H1 (cell line): ENCODE measurements at regions not wholly inside any gene's neighbourhood (a gene's known extent, or its start where the extent isn't known, plus 50 kb on each side); places are given as distances from the start of the nearest gene placed in this dataset.

Experiments used
- BRCA1 ChIP-seq: IDR thresholded peaks from 2 replicates; pipeline ENCODE4 v1.6.1; 2012; ENCODE audit warnings: low read depth, low read length, improper control_type of control experiment
- CHD2 ChIP-seq: IDR thresholded peaks from 2 replicates; pipeline ENCODE4 v1.6.1; 2012; ENCODE audit warnings: low read length, improper control_type of control experiment
- EZH2 ChIP-seq: fragments of 200-600 bp; sonication (generic); IDR thresholded peaks from 2 replicates; pipeline ENCODE4 v1.7.1; 2012; ENCODE audit warnings: low read depth, mild to moderate bottlenecking, moderate library complexity, low read length, inconsistent platforms; ENCODE audit not compliant: severe bottlenecking
- FOSL1 ChIP-seq: IDR thresholded peaks from 2 replicates; pipeline ENCODE4 v1.6.1; 2011; ENCODE audit warnings: mild to moderate bottlenecking, low read depth, low read length, moderate library complexity; ENCODE audit not compliant: insufficient read depth
- HDAC6 ChIP-seq: IDR thresholded peaks from one replicate; pipeline ENCODE4 v1.7.1; 2012; ENCODE audit warnings: low read depth, mild to moderate bottlenecking, inconsistent platforms, low read length, moderate library complexity
- JUN ChIP-seq: IDR thresholded peaks from 2 replicates; pipeline ENCODE4 v1.6.1; 2011; ENCODE audit warnings: low read depth, mild to moderate bottlenecking, improper control_type of control experiment, low read length
- KDM4A ChIP-seq: IDR thresholded peaks from one replicate; pipeline ENCODE4 v1.7.1; 2012; ENCODE audit warnings: low read depth, mild to moderate bottlenecking, moderate library complexity, low read length, inconsistent platforms; ENCODE audit not compliant: severe bottlenecking
- KDM5A ChIP-seq: fragments of 200-600 bp; IDR thresholded peaks from 2 replicates; pipeline ENCODE4 v1.7.1; 2012; ENCODE audit warnings: mild to moderate bottlenecking, low read length, inconsistent platforms, mixed read lengths
- POLR2A ChIP-seq, 2 experiments: IDR thresholded peaks; 1 replicate in 1 of 2; 2 replicates in 1 of 2; pipeline ENCODE4 v1.6.1; 2011; ENCODE audit warnings: low read depth in 2 of 2, low read length in 2 of 2, mild to moderate bottlenecking in 2 of 2; ENCODE audit errors: control extremely low read depth in 1 of 2
- RXRA ChIP-seq: IDR thresholded peaks from 2 replicates; pipeline ENCODE4 v1.6.1; 2011; ENCODE audit warnings: low read depth, mild to moderate bottlenecking, low read length, moderate library complexity; ENCODE audit not compliant: insufficient read depth
- YY1 ChIP-seq: IDR thresholded peaks from 2 replicates; pipeline ENCODE4 v1.6.1; 2011; ENCODE audit warnings: low read depth, mild to moderate bottlenecking, low read length
- TF ChIP-seq, protein P1 (sequence below): fragments of 300-600 bp; sonication (generic); IDR thresholded peaks from 2 replicates; pipeline ENCODE4 v1.7.1; 2012; ENCODE audit warnings: low read length, moderate library complexity, mild to moderate bottlenecking, inconsistent platforms; ENCODE audit not compliant: insufficient replicate concordance
- TF ChIP-seq, protein P2 (sequence below): IDR thresholded peaks from 2 replicates; pipeline ENCODE4 v1.6.1; 2012; ENCODE audit warnings: inconsistent platforms

DNA sequence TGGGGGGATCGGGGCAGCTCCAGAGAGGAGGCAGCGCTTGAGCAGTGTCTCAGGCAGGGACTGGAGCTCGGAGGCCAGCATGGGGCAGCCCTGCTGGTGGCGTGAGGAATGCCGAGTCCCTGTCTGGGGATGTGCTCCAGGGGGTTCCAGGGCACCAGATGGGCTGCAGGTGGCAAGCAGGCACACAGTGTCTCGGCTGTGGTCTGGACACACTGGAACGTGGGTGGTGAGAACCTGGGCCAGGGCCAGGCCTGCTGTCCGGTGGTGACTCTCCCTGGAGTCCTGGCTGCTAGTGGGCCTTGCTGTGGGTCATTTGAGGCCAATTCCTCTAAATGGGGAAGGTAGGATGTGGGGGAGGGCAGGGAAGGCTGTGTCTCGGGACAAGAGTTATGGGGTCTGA is 199.4 kb upstream of the RTL1 start (continued):
- TF ChIP-seq, protein P1, sequence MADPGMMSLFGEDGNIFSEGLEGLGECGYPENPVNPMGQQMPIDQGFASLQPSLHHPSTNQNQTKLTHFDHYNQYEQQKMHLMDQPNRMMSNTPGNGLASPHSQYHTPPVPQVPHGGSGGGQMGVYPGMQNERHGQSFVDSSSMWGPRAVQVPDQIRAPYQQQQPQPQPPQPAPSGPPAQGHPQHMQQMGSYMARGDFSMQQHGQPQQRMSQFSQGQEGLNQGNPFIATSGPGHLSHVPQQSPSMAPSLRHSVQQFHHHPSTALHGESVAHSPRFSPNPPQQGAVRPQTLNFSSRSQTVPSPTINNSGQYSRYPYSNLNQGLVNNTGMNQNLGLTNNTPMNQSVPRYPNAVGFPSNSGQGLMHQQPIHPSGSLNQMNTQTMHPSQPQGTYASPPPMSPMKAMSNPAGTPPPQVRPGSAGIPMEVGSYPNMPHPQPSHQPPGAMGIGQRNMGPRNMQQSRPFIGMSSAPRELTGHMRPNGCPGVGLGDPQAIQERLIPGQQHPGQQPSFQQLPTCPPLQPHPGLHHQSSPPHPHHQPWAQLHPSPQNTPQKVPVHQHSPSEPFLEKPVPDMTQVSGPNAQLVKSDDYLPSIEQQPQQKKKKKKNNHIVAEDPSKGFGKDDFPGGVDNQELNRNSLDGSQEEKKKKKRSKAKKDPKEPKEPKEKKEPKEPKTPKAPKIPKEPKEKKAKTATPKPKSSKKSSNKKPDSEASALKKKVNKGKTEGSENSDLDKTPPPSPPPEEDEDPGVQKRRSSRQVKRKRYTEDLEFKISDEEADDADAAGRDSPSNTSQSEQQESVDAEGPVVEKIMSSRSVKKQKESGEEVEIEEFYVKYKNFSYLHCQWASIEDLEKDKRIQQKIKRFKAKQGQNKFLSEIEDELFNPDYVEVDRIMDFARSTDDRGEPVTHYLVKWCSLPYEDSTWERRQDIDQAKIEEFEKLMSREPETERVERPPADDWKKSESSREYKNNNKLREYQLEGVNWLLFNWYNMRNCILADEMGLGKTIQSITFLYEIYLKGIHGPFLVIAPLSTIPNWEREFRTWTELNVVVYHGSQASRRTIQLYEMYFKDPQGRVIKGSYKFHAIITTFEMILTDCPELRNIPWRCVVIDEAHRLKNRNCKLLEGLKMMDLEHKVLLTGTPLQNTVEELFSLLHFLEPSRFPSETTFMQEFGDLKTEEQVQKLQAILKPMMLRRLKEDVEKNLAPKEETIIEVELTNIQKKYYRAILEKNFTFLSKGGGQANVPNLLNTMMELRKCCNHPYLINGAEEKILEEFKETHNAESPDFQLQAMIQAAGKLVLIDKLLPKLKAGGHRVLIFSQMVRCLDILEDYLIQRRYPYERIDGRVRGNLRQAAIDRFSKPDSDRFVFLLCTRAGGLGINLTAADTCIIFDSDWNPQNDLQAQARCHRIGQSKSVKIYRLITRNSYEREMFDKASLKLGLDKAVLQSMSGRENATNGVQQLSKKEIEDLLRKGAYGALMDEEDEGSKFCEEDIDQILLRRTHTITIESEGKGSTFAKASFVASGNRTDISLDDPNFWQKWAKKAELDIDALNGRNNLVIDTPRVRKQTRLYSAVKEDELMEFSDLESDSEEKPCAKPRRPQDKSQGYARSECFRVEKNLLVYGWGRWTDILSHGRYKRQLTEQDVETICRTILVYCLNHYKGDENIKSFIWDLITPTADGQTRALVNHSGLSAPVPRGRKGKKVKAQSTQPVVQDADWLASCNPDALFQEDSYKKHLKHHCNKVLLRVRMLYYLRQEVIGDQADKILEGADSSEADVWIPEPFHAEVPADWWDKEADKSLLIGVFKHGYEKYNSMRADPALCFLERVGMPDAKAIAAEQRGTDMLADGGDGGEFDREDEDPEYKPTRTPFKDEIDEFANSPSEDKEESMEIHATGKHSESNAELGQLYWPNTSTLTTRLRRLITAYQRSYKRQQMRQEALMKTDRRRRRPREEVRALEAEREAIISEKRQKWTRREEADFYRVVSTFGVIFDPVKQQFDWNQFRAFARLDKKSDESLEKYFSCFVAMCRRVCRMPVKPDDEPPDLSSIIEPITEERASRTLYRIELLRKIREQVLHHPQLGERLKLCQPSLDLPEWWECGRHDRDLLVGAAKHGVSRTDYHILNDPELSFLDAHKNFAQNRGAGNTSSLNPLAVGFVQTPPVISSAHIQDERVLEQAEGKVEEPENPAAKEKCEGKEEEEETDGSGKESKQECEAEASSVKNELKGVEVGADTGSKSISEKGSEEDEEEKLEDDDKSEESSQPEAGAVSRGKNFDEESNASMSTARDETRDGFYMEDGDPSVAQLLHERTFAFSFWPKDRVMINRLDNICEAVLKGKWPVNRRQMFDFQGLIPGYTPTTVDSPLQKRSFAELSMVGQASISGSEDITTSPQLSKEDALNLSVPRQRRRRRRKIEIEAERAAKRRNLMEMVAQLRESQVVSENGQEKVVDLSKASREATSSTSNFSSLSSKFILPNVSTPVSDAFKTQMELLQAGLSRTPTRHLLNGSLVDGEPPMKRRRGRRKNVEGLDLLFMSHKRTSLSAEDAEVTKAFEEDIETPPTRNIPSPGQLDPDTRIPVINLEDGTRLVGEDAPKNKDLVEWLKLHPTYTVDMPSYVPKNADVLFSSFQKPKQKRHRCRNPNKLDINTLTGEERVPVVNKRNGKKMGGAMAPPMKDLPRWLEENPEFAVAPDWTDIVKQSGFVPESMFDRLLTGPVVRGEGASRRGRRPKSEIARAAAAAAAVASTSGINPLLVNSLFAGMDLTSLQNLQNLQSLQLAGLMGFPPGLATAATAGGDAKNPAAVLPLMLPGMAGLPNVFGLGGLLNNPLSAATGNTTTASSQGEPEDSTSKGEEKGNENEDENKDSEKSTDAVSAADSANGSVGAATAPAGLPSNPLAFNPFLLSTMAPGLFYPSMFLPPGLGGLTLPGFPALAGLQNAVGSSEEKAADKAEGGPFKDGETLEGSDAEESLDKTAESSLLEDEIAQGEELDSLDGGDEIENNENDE, result no peak
- no peak for TF ChIP-seq EZH2
- TF ChIP-seq HDAC6, result no peak
- TF ChIP-seq RXRA, result no peak
- no peak for TF ChIP-seq KDM4A
- TF ChIP-seq JUN, result no peak
- TF ChIP-seq BRCA1, result no peak
- TF ChIP-seq FOSL1, result no peak
- no peak for TF ChIP-seq CHD2
- TF ChIP-seq, protein P2, sequence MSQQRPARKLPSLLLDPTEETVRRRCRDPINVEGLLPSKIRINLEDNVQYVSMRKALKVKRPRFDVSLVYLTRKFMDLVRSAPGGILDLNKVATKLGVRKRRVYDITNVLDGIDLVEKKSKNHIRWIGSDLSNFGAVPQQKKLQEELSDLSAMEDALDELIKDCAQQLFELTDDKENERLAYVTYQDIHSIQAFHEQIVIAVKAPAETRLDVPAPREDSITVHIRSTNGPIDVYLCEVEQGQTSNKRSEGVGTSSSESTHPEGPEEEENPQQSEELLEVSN, result no peak
- TF ChIP-seq KDM5A, result no peak
- no peak for TF ChIP-seq POLR2A (IDR thresholded peaks at IDR 0.05; ENCODE audit: control extremely low read depth in 1 of 2, low read depth in 2 of 2, low read length in 2 of 2)
- TF ChIP-seq YY1, result no peak
